VCaP (cell line): ENCODE measurements at regions not wholly inside any gene's neighbourhood (a gene's known extent, or its start where the extent isn't known, plus 50 kb on each side); places are given as distances from the start of the nearest gene placed in this dataset.

ENCODE experiments used
- H3K27ac ChIP-seq: fragments of 450-650 bp; 2 replicates; pipeline ENCODE4 v1.5.1; 2017
- CTCF ChIP-seq: fragments of 450-650 bp; conservative IDR thresholded peaks from 2 replicates; pipeline ENCODE4 v1.5.1; 2017; ENCODE audit warnings: mild to moderate bottlenecking, moderate library complexity

- H3K27ac ChIP-seq = no peak overlapping the region
- no peak for TF ChIP-seq CTCF
Measured at GRCh38 chr7:153912211-153912610, 140.0 kb upstream of the DPP6 start.

GRCh38 chr7:153920126-153920525, 132.1 kb upstream of the DPP6 start:
- H3K27ac ChIP-seq = peak overlapping the region; percentile 15; the same call in 1 of the 2 replicates
- TF ChIP-seq CTCF = no peak

- no peak for TF ChIP-seq CTCF
Measured at GRCh38 chr7:153920897-153921296, 131.3 kb upstream of the DPP6 start.

GRCh38 chr7:153921408-153921807, 130.8 kb upstream of the DPP6 start:
- TF ChIP-seq CTCF = no peak
- no peak overlapping the region for H3K27ac ChIP-seq

More at GRCh38 chr7:153920897-153921296, 131.3 kb upstream of the DPP6 start:
- H3K27ac ChIP-seq = no peak overlapping the region

GRCh38 chr7:153930696-153931095, 121.5 kb upstream of the DPP6 start:
- no peak for TF ChIP-seq CTCF

GRCh38 chr7:153934048-153934447, 118.2 kb upstream of the DPP6 start:
- H3K27ac ChIP-seq = no peak overlapping the region
- TF ChIP-seq CTCF = no peak

More at GRCh38 chr7:153930696-153931095, 121.5 kb upstream of the DPP6 start:
- no peak overlapping the region for H3K27ac ChIP-seq

GRCh38 chr7:153934629-153935028, 117.6 kb upstream of the DPP6 start:
- H3K27ac ChIP-seq = no peak overlapping the region
- no peak for TF ChIP-seq CTCF
